K562 (cell line): ENCODE measurements at regions not wholly inside any gene's neighbourhood (a gene's known extent, or its start where the extent isn't known, plus 50 kb on each side); places are given as distances from the start of the nearest gene placed in this dataset.

Experiments
- ATF7 ChIP-seq: fragments of 450-650 bp; IDR thresholded peaks from 2 replicates; pipeline ENCODE4 v1.7.1; 2014; ENCODE audit warnings: mild to moderate bottlenecking, moderate library complexity
- NKRF ChIP-seq: fragments of 450-650 bp; IDR thresholded peaks from 2 replicates; pipeline ENCODE4 v1.6.1; 2016; ENCODE audit warnings: borderline replicate concordance

GRCh38 chr3:127356381-127356780, 68.5 kb upstream of the PRR20G start:
- TF ChIP-seq ATF7 (no peak), NKRF (no peak)
